ENCODE measurements at regions not wholly inside any gene's neighbourhood (a gene's known extent, or its start where the extent isn't known, plus 50 kb on each side); places are given as distances from the start of the nearest gene placed in this dataset.

DNA sequence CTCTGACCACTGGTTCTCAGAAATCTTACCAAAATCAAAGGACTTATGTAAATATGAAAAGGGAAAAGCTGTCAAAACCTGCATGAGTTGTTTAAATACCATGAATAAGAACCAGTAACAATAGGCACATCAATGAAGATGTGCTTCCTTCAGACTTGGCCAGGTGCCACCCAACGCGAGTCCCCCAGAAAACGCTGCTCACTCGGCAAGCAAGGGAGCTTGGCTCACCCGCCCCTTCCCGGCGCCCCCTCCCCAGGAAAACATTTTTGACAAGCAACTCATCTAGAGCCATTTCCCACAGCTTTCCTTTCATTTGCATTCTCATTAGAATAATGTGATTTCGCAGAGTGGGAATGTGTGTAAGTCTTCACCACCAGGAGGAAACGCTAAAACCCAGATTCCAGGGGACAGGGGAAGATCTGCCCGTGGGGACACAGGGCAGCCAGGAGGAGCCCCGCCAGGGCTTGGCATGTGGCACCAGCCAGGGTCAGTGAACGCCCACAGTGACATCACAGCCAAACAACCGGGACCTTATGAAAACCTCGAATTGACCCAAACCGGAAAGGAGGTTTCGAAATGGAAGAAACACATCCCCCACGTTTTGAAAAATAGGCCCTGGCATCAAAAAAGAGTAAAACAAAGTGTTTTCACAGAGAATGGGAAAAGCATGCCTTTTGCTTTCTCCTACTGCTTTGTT, 366.2 kb upstream of the TSHZ3 start:
- Histone ChIP-seq H3K4me1 (ENCODE audit: control insufficient read depth, insufficient read depth, low read length, poor library complexity, severe bottlenecking) (no peaks in the 10 kb centered on the region), H3K9me3 (ENCODE audit: control insufficient read depth in 2 of 2, low read length in 2 of 2) (no peaks in the 10 kb centered on the region), H3K4me3 (ENCODE audit: low read depth, low read length) (no peak overlapping the region), H3K36me3 (ENCODE audit: control insufficient read depth, insufficient read depth, low read length) (no peaks in the 10 kb centered on the region), H3K27ac (ENCODE audit: insufficient read depth, low read length, poor library complexity, severe bottlenecking) (no peak overlapping the region), H3K27me3 (ENCODE audit: control insufficient read depth, insufficient read depth, low read length) (no peaks in the 10 kb centered on the region)
- H3K36me3 Mint-ChIP-seq = no peaks in the 10 kb centered on the region
- DNase-seq (no peak), ATAC-seq (ENCODE audit: low read depth in 2 of 2) (no peak)
- H3K27me3 Mint-ChIP-seq = no peaks in the 10 kb centered on the region
- peaks cover 0 to 8% (median 2%) of the 10 kb centered on the region in 7 donors for H3K9me3 Mint-ChIP-seq
- no peak overlapping the region for H3K4me3 Mint-ChIP-seq
- H3K27ac Mint-ChIP-seq = no peak overlapping the region
- H3K4me1 Mint-ChIP-seq = no peaks in the 10 kb centered on the region

DNA sequence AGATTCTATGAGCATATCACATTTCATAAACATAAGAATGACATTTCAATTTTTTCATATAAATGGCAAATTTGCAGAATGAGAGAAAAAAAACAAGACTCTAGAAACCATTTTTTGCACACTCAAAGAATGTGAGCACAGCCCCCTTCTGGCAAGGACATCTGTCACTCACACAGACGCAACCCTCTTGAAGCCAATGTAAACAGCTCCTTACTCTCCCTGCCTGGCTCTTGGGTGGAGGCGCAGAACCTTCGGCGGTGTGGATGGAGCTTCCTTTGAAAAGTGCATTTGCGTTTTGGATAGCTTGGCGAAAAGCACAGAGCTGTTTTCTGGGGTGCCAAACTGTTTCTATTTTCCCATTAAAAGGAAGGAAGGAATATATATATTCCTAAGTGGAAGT, 367.6 kb upstream of the TSHZ3 start:
- Mint-ChIP-seq H3K27me3 (no peaks in the 10 kb centered on the region), H3K4me3 (no peak overlapping the region), H3K9me3 (peaks cover 0 to 5% (median 0%) of the 10 kb centered on the region in 7 donors), H3K27ac (no peak overlapping the region), H3K36me3 (no peaks in the 10 kb centered on the region), H3K4me1 (no peaks in the 10 kb centered on the region)
- ATAC-seq (ENCODE audit: low read depth in 2 of 2) (no peak), DNase-seq (no peak)
- no peaks in the 10 kb centered on the region for H3K4me1 ChIP-seq (ENCODE audit: control insufficient read depth, insufficient read depth, low read length, poor library complexity, severe bottlenecking)
- H3K27me3 ChIP-seq (ENCODE audit: control insufficient read depth, insufficient read depth, low read length) = no peaks in the 10 kb centered on the region
- no peak overlapping the region for H3K27ac ChIP-seq (ENCODE audit: insufficient read depth, low read length, poor library complexity, severe bottlenecking)
- no peaks in the 10 kb centered on the region for H3K36me3 ChIP-seq (ENCODE audit: control insufficient read depth, insufficient read depth, low read length)
- no peaks in the 10 kb centered on the region for H3K9me3 ChIP-seq (ENCODE audit: control insufficient read depth in 2 of 2, low read length in 2 of 2)
- no peak overlapping the region for H3K4me3 ChIP-seq (ENCODE audit: low read depth, low read length)

GRCh38 chr19:31717269-31717923, 368.2 kb upstream of the TSHZ3 start:
- no peak for DNase-seq
- Histone ChIP-seq H3K27ac (ENCODE audit: insufficient read depth, low read length, poor library complexity, severe bottlenecking) (no peak overlapping the region), H3K27me3 (ENCODE audit: control insufficient read depth, insufficient read depth, low read length) (no peaks in the 10 kb centered on the region), H3K4me1 (ENCODE audit: control insufficient read depth, insufficient read depth, low read length, poor library complexity, severe bottlenecking) (no peaks in the 10 kb centered on the region), H3K36me3 (ENCODE audit: control insufficient read depth, insufficient read depth, low read length) (no peaks in the 10 kb centered on the region), H3K9me3 (ENCODE audit: control insufficient read depth in 2 of 2, low read length in 2 of 2) (no peaks in the 10 kb centered on the region), H3K4me3 (ENCODE audit: low read depth, low read length) (no peak overlapping the region)
- H3K27me3 Mint-ChIP-seq = no peaks in the 10 kb centered on the region
- H3K36me3 Mint-ChIP-seq = no peaks in the 10 kb centered on the region
- H3K4me3 Mint-ChIP-seq = no peak overlapping the region
- H3K9me3 Mint-ChIP-seq = peaks cover 0 to 5% (median 0%) of the 10 kb centered on the region in 7 donors
- ATAC-seq (ENCODE audit: low read depth in 2 of 2) = no peak
- no peaks in the 10 kb centered on the region for H3K4me1 Mint-ChIP-seq
- H3K27ac Mint-ChIP-seq = no peak overlapping the region

DNA sequence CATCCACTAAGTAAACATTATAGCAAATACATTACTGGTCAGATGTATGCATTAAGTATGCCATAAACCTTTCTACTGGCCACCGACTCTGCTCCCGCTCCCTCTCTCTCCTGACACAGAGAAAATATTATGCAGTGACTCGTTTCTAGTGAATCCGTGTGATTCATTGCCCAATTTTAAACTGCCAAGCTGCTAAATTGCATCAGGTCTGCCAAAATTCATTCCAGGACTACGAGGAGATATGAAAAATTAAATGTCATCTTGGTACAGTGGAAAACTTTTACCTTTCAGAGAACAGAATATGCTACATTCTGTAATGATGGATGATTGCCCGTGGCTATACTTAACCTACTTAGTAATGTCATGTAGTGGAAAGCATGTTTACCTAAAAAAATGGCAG, 368.8 kb upstream of the TSHZ3 start:
- DNase-seq (no peak), ATAC-seq (ENCODE audit: low read depth in 2 of 2) (no peak)
- H3K4me1 ChIP-seq (ENCODE audit: control insufficient read depth, insufficient read depth, low read length, poor library complexity, severe bottlenecking) = no peaks in the 10 kb centered on the region
- no peak overlapping the region for H3K4me3 ChIP-seq (ENCODE audit: low read depth, low read length)
- no peaks in the 10 kb centered on the region for H3K36me3 Mint-ChIP-seq
- H3K36me3 ChIP-seq (ENCODE audit: control insufficient read depth, insufficient read depth, low read length) = no peaks in the 10 kb centered on the region
- H3K27ac Mint-ChIP-seq = no peak overlapping the region
- no peak overlapping the region for H3K27ac ChIP-seq (ENCODE audit: insufficient read depth, low read length, poor library complexity, severe bottlenecking)
- no peaks in the 10 kb centered on the region for H3K9me3 ChIP-seq (ENCODE audit: control insufficient read depth in 2 of 2, low read length in 2 of 2)
- H3K4me1 Mint-ChIP-seq = no peaks in the 10 kb centered on the region
- H3K27me3 Mint-ChIP-seq = no peaks in the 10 kb centered on the region
- H3K4me3 Mint-ChIP-seq = no peak overlapping the region
- peaks cover 0 to 5% (median 0%) of the 10 kb centered on the region in 7 donors for H3K9me3 Mint-ChIP-seq
- no peaks in the 10 kb centered on the region for H3K27me3 ChIP-seq (ENCODE audit: control insufficient read depth, insufficient read depth, low read length)

- no peak overlapping the region for H3K27ac ChIP-seq (ENCODE audit: insufficient read depth, low read length, poor library complexity, severe bottlenecking)
- H3K27ac Mint-ChIP-seq = no peak overlapping the region
Measured at GRCh38 chr19:31718898-31719297, 369.7 kb upstream of the TSHZ3 start.

GRCh38 chr19:31723101-31723500, 373.9 kb upstream of the TSHZ3 start:
- H3K36me3 Mint-ChIP-seq = no peaks in the 10 kb centered on the region
- H3K36me3 ChIP-seq (ENCODE audit: control insufficient read depth, insufficient read depth, low read length) = no peaks in the 10 kb centered on the region
- no peaks in the 10 kb centered on the region for H3K4me1 ChIP-seq (ENCODE audit: control insufficient read depth, insufficient read depth, low read length, poor library complexity, severe bottlenecking)
- no peak overlapping the region for H3K27ac Mint-ChIP-seq
- no peak overlapping the region for H3K27ac ChIP-seq (ENCODE audit: insufficient read depth, low read length, poor library complexity, severe bottlenecking)
- H3K27me3 Mint-ChIP-seq = no peaks in the 10 kb centered on the region
- no peaks in the 10 kb centered on the region for H3K4me1 Mint-ChIP-seq
- no peak overlapping the region for H3K4me3 Mint-ChIP-seq
- no peak for ATAC-seq (ENCODE audit: low read depth in 2 of 2)
- no peak overlapping the region for H3K4me3 ChIP-seq (ENCODE audit: low read depth, low read length)
- H3K27me3 ChIP-seq (ENCODE audit: control insufficient read depth, insufficient read depth, low read length) = no peaks in the 10 kb centered on the region
- no peak for DNase-seq
- H3K9me3 ChIP-seq (ENCODE audit: control insufficient read depth in 2 of 2, low read length in 2 of 2) = no peaks in the 10 kb centered on the region
- H3K9me3 Mint-ChIP-seq = peaks cover 0 to 3% (median 0%) of the 10 kb centered on the region in 7 donors

More at GRCh38 chr19:31718898-31719297, 369.7 kb upstream of the TSHZ3 start:
- DNase-seq = no peak
- no peak overlapping the region for H3K4me3 Mint-ChIP-seq
- H3K4me1 ChIP-seq (ENCODE audit: control insufficient read depth, insufficient read depth, low read length, poor library complexity, severe bottlenecking) = no peaks in the 10 kb centered on the region
- H3K27me3 ChIP-seq (ENCODE audit: control insufficient read depth, insufficient read depth, low read length) = no peaks in the 10 kb centered on the region
- no peaks in the 10 kb centered on the region for H3K36me3 ChIP-seq (ENCODE audit: control insufficient read depth, insufficient read depth, low read length)
- no peak overlapping the region for H3K4me3 ChIP-seq (ENCODE audit: low read depth, low read length)
- H3K9me3 ChIP-seq (ENCODE audit: control insufficient read depth in 2 of 2, low read length in 2 of 2) = no peaks in the 10 kb centered on the region
- no peaks in the 10 kb centered on the region for H3K4me1 Mint-ChIP-seq
- H3K27me3 Mint-ChIP-seq = no peaks in the 10 kb centered on the region
- no peak for ATAC-seq (ENCODE audit: low read depth in 2 of 2)
- H3K36me3 Mint-ChIP-seq = no peaks in the 10 kb centered on the region
- peaks cover 0 to 5% (median 0%) of the 10 kb centered on the region in 7 donors for H3K9me3 Mint-ChIP-seq

- Histone ChIP-seq H3K27ac (ENCODE audit: insufficient read depth, low read length, poor library complexity, severe bottlenecking) (no peak overlapping the region), H3K4me1 (ENCODE audit: control insufficient read depth, insufficient read depth, low read length, poor library complexity, severe bottlenecking) (no peaks in the 10 kb centered on the region), H3K4me3 (ENCODE audit: low read depth, low read length) (no peak overlapping the region), H3K36me3 (ENCODE audit: control insufficient read depth, insufficient read depth, low read length) (no peaks in the 10 kb centered on the region), H3K27me3 (ENCODE audit: control insufficient read depth, insufficient read depth, low read length) (no peaks in the 10 kb centered on the region), H3K9me3 (ENCODE audit: control insufficient read depth in 2 of 2, low read length in 2 of 2) (no peaks in the 10 kb centered on the region)
- DNase-seq (no peak), ATAC-seq (ENCODE audit: low read depth in 2 of 2) (no peak)
- Mint-ChIP-seq H3K27me3 (no peaks in the 10 kb centered on the region), H3K36me3 (no peaks in the 10 kb centered on the region), H3K27ac (no peak overlapping the region), H3K9me3 (peaks cover 0 to 3% (median 0%) of the 10 kb centered on the region in 7 donors), H3K4me1 (no peaks in the 10 kb centered on the region), H3K4me3 (no peak overlapping the region)
Measured at GRCh38 chr19:31725051-31725450, 375.8 kb upstream of the TSHZ3 start.

DNA sequence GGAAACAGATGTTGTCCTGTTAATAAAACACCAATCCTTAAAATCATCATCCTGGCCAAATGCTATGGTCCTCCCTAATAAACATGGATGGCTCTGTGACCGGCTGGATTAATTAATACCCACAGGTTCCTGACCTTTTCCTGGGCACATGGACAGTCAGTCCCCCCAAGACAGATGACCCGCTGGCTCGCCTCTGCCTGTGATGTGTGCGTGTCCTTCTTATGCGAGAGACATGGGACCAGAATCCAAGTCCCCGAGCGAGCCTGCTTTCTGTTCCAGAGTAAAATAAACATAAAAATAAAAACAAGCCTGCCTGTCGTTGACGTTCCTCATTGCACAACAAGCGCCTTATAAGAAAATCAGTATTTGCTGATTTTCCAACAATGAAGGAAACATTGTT, 378.3 kb upstream of the TSHZ3 start:
- Histone ChIP-seq H3K4me1 (ENCODE audit: control insufficient read depth, insufficient read depth, low read length, poor library complexity, severe bottlenecking) (no peaks in the 10 kb centered on the region), H3K27ac (ENCODE audit: insufficient read depth, low read length, poor library complexity, severe bottlenecking) (no peak overlapping the region), H3K27me3 (ENCODE audit: control insufficient read depth, insufficient read depth, low read length) (no peaks in the 10 kb centered on the region), H3K4me3 (ENCODE audit: low read depth, low read length) (no peak overlapping the region), H3K9me3 (ENCODE audit: control insufficient read depth in 2 of 2, low read length in 2 of 2) (no peaks in the 10 kb centered on the region), H3K36me3 (ENCODE audit: control insufficient read depth, insufficient read depth, low read length) (no peaks in the 10 kb centered on the region)
- DNase-seq = no peak
- Mint-ChIP-seq H3K27ac (no peak overlapping the region), H3K4me1 (no peaks in the 10 kb centered on the region), H3K4me3 (no peak overlapping the region), H3K9me3 (peaks cover 0 to 1% (median 0%) of the 10 kb centered on the region in 7 donors), H3K36me3 (no peaks in the 10 kb centered on the region), H3K27me3 (no peaks in the 10 kb centered on the region)
- ATAC-seq (ENCODE audit: low read depth in 2 of 2) = no peak

All from CD4-positive, CD25-positive, alpha-beta regulatory T cell (primary cell).